CD4-positive, alpha-beta T cell (primary cell): ENCODE measurements at regions not wholly inside any gene's neighbourhood (a gene's known extent, or its start where the extent isn't known, plus 50 kb on each side); places are given as distances from the start of the nearest gene placed in this dataset.

ENCODE experiments used
- ATAC-seq: fragments of 200-7000 bp; cut with Tn5 transposase; one replicate; pipeline ENCODE4 v1.10.0; 2022; ENCODE audit warnings: mild to moderate bottlenecking; ENCODE audit not compliant: poor library complexity
- CTCF ChIA-PET: fragments of 350-600 bp; sonication (Branson Sonifier 250); formaldehyde crosslinking; loops from one replicate; lab custom pipeline; 2021; ENCODE audit warnings: antibody characterized with exemption, inconsistent platforms; lab: Charles Lee
- POLR2A ChIA-PET: fragments of 350-600 bp; sonication (Branson Sonifier 250); formaldehyde crosslinking; loops from one replicate; lab custom pipeline; 2021; ENCODE audit warnings: antibody characterized with exemption, inconsistent platforms; lab: Charles Lee
- DNase-seq, 14 experiments: peaks; one replicate each; pipeline ENCODE4 v3.0.0-alpha.2; 2013 to 2020; ENCODE audit warnings: mixed read lengths in 2 of 14
- H3K27ac ChIP-seq, 2 donors: one replicate each; pipeline versions ENCODE4 v1.5.1 to v1.7.0; 2013; ENCODE audit warnings: low read length in 2 of 2, low read depth in 1 of 2, mild to moderate bottlenecking in 1 of 2
- H3K27me3 ChIP-seq, 2 experiments: 1 replicate in 1 of 2; 2 replicates in 1 of 2; pipeline versions ENCODE4 v1.6.1 to v1.7.0; 2013; ENCODE audit warnings: low read length in 2 of 2, control low read depth in 1 of 2, mild to moderate bottlenecking in 1 of 2, moderate library complexity in 1 of 2; ENCODE audit not compliant: insufficient read depth in 2 of 2, control insufficient read depth in 1 of 2
- H3K36me3 ChIP-seq: one replicate; pipeline ENCODE4 v1.6.1; 2013; ENCODE audit warnings: low read length, control low read depth; ENCODE audit not compliant: insufficient read depth
- H3K4me1 ChIP-seq: one replicate; pipeline ENCODE4 v1.6.1; 2013; ENCODE audit warnings: low read length, control low read depth; ENCODE audit not compliant: insufficient read depth
- H3K4me3 ChIP-seq: one replicate; pipeline ENCODE4 v1.5.1; 2013; ENCODE audit warnings: mild to moderate bottlenecking, low read length, moderate library complexity
- H3K9me3 ChIP-seq, 2 experiments: 1 replicate in 1 of 2; 2 replicates in 1 of 2; pipeline versions ENCODE4 v1.6.1 to v1.7.0; 2013; ENCODE audit warnings: low read length in 2 of 2, mild to moderate bottlenecking in 2 of 2, control low read depth in 1 of 2, moderate library complexity in 1 of 2; ENCODE audit not compliant: control insufficient read depth in 1 of 2, insufficient read depth in 1 of 2
- H3K27ac Mint-ChIP-seq: one replicate; pipeline ENCODE4 v1.8.0; 2020; ENCODE audit warnings: mixed read lengths
- H3K27me3 Mint-ChIP-seq: one replicate; pipeline ENCODE4 v1.8.0; 2021; ENCODE audit warnings: mixed read lengths
- H3K36me3 Mint-ChIP-seq: one replicate; pipeline ENCODE4 v1.8.0; 2021; ENCODE audit warnings: low read depth, mixed read lengths
- H3K4me1 Mint-ChIP-seq: one replicate; pipeline ENCODE4 v1.8.0; 2021; ENCODE audit warnings: low read depth, mixed read lengths
- H3K4me3 Mint-ChIP-seq: one replicate; pipeline ENCODE4 v1.8.0; 2020; ENCODE audit warnings: mild to moderate bottlenecking, mixed read lengths
- H3K9me3 Mint-ChIP-seq: one replicate; pipeline ENCODE4 v1.8.0; 2020; ENCODE audit warnings: mixed read lengths
- CTCF ChIP-seq: fragments of 200-600 bp; IDR thresholded peaks from one replicate; pipeline ENCODE4 v1.8.0; 2022; ENCODE audit warnings: antibody characterized with exemption, mild to moderate bottlenecking
- intact Hi-C, 2 experiments: fragments of 100-400 bp; cut with DNase I in 1 of 2; cut with micrococcal nuclease in 1 of 2; formaldehyde crosslinking; loops; one replicate each; pipeline versions ENCODE4 v1.15.1 to v1.9.0; 2023 to 2025; cut with DNase I, micrococcal nuclease

DNA sequence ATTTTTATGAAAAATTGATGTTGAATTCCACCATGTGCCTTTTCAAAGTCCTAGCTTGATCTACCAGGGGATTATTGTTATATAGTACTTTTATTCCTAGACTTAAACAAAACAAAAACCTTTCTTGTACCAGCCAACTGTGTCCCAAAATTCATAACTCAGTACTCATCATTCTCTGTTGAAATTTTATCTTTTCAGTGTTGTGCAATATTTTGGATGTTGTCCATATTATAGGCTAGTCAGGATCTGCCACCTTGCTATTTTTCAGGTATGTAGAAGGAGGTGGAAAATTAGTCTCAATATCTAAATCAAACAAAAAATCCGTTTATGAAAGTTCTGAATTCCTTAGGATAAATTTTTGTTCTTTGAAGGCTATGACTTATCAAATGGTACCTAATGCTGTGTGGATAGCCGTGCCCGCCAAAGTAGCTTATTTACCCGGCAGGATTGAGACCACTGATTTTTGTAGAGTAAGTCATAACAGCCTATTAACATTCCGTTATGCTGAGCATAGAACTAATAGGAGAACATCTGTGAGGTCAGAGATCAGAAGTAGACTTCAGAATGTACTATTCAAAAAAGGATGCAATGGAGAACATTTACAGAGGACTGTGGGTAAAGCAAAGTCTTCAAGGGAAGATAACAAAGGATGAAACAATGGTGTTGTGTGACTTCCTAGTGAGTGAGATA is 304.7 kb downstream of the SOX4 start:
- ATAC-seq (no peak), DNase-seq (no peak)
- Histone ChIP-seq H3K9me3 (peaks cover 0 to 3% of the 10 kb centered on the region in 2 experiments), H3K27ac (no peak overlapping the region), H3K27me3 (no peaks in the 10 kb centered on the region), H3K4me1 (no peaks in the 10 kb centered on the region), H3K4me3 (no peak overlapping the region), H3K36me3 (no peaks in the 10 kb centered on the region)
- H3K36me3 Mint-ChIP-seq, result no peaks in the 10 kb centered on the region
- H3K4me3 Mint-ChIP-seq, result no peak overlapping the region
- no peaks in the 10 kb centered on the region for H3K9me3 Mint-ChIP-seq
- no peaks in the 10 kb centered on the region for H3K27me3 Mint-ChIP-seq
- H3K4me1 Mint-ChIP-seq, result no peaks in the 10 kb centered on the region
- no peak for TF ChIP-seq CTCF
- no peak overlapping the region for H3K27ac Mint-ChIP-seq
- CTCF ChIA-PET, result no interaction called here
- intact Hi-C loops, result no loop called here
- POLR2A ChIA-PET, result no interaction called here

DNA sequence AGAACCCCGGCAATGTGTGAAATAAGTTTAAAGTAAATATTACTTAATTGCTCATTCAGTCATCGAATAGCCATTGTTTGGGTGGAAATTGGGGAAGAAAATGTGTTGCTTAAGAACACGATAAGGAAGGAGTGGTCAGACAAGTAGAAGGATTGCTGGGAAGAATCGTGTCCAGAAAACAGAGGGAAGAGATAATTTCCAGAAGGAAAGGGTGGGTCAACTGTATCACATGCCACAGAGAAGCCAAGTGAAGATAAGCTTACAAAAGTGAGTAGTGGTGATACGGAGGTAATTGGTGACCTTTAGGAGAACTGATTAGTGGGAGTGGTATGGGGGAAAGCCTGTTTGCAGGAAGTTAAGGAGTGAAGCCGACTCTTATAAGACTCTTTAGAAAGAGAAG is 306.2 kb downstream of the SOX4 start:
- Mint-ChIP-seq H3K27ac (no peak overlapping the region), H3K27me3 (no peaks in the 10 kb centered on the region), H3K9me3 (no peaks in the 10 kb centered on the region), H3K4me1 (no peaks in the 10 kb centered on the region), H3K36me3 (no peaks in the 10 kb centered on the region), H3K4me3 (no peak overlapping the region)
- no peaks in the 10 kb centered on the region for H3K36me3 ChIP-seq
- ChIA-PET CTCF (no interaction called here), POLR2A (interaction anchor here (1.6 kb wide), 1 partner anchor 13 kb away, joined by 3 read pairs; no protein-coding TSS in a partner anchor)
- H3K9me3 ChIP-seq, result peaks cover 0 to 3% of the 10 kb centered on the region in 2 experiments
- DNase-seq (no peak), ATAC-seq (no peak)
- H3K4me3 ChIP-seq, result no peak overlapping the region
- no peak for TF ChIP-seq CTCF
- no peaks in the 10 kb centered on the region for H3K4me1 ChIP-seq
- no peak overlapping the region for H3K27ac ChIP-seq
- intact Hi-C loops, result no loop called here
- H3K27me3 ChIP-seq, result no peaks in the 10 kb centered on the region

GRCh38 chr6:21900730-21901129 is 307.2 kb downstream of the SOX4 start:
- H3K4me3 ChIP-seq, result no peak overlapping the region
- intact Hi-C loops, result no loop called here
- DNase-seq (no peak), ATAC-seq (no peak)
- no peak for TF ChIP-seq CTCF
- no peak overlapping the region for H3K27ac ChIP-seq
- ChIA-PET CTCF (no interaction called here), POLR2A (interaction anchor here (1.6 kb wide), 1 partner anchor 12 kb away, joined by 3 read pairs; no protein-coding TSS in a partner anchor)
- H3K4me1 Mint-ChIP-seq, result no peaks in the 10 kb centered on the region
- H3K4me3 Mint-ChIP-seq, result no peak overlapping the region
- no peaks in the 10 kb centered on the region for H3K36me3 ChIP-seq
- no peaks in the 10 kb centered on the region for H3K27me3 ChIP-seq
- no peak overlapping the region for H3K27ac Mint-ChIP-seq
- H3K36me3 Mint-ChIP-seq, result no peaks in the 10 kb centered on the region
- no peaks in the 10 kb centered on the region for H3K9me3 Mint-ChIP-seq
- no peaks in the 10 kb centered on the region for H3K4me1 ChIP-seq
- no peaks in the 10 kb centered on the region for H3K27me3 Mint-ChIP-seq
- peaks cover 0 to 3% of the 10 kb centered on the region in 2 experiments for H3K9me3 ChIP-seq
